Bronchial epithelial cell (primary cell): ENCODE measurements at regions not wholly inside any gene's neighbourhood (a gene's known extent, or its start where the extent isn't known, plus 50 kb on each side); places are given as distances from the start of the nearest gene placed in this dataset.

Source experiments
- DNase-seq: peaks from one replicate; pipeline ENCODE4 v3.0.0-alpha.2; 2010; ENCODE audit warnings: low read depth
- FAIRE-seq: peaks from 2 replicates; lab custom pipeline; 2011; peaks lifted over from hg19 to GRCh38; lab: Jason Lieb, UNC
- H3K27me3 ChIP-seq: 2 replicates; pipeline ENCODE4 v1.5.1; 2011; ENCODE audit warnings: low read length; ENCODE audit not compliant: control insufficient read depth, insufficient read depth
- H3K36me3 ChIP-seq: 2 replicates; pipeline ENCODE4 v1.5.1; 2011; ENCODE audit warnings: low read length; ENCODE audit not compliant: control insufficient read depth, insufficient read depth
- H3K4me3 ChIP-seq: 2 replicates; pipeline ENCODE4 v1.5.1; 2011; ENCODE audit warnings: mild to moderate bottlenecking, low read depth, low read length, control low read depth
- CTCF ChIP-seq: IDR thresholded peaks from 2 replicates; pipeline ENCODE4 v1.5.1; 2011; ENCODE audit warnings: mild to moderate bottlenecking, moderate library complexity, low read length, control low read depth, inconsistent platforms; ENCODE audit not compliant: insufficient read depth, severe bottlenecking

GRCh38 chr3:191808073-191808472, 347.1 kb downstream of the PYDC2 start:
- FAIRE-seq: no peak
- DNase-seq: no peak
- H3K27me3 ChIP-seq: no peaks in the 10 kb centered on the region
- H3K4me3 ChIP-seq: no peak overlapping the region
- no peaks in the 10 kb centered on the region for H3K36me3 ChIP-seq
- TF ChIP-seq CTCF: no peak

- H3K27me3 ChIP-seq: no peaks in the 10 kb centered on the region
- FAIRE-seq: no peak
- no peak for TF ChIP-seq CTCF
- H3K36me3 ChIP-seq: no peaks in the 10 kb centered on the region
- H3K4me3 ChIP-seq: no peak overlapping the region
- no peak for DNase-seq
These were observed 348.5 kb downstream of the PYDC2 start for GRCh38 chr3:191809326-191809949.

- no peak for TF ChIP-seq CTCF
- FAIRE-seq: no peak
These were observed 352.3 kb downstream of the PYDC2 start for GRCh38 chr3:191813245-191813644.

GRCh38 chr3:191848818-191849217, 387.9 kb downstream of the PYDC2 start:
- FAIRE-seq: no peak
- TF ChIP-seq CTCF: no peak
- H3K36me3 ChIP-seq: no peaks in the 10 kb centered on the region

More at GRCh38 chr3:191813245-191813644, 352.3 kb downstream of the PYDC2 start:
- DNase-seq: no peak
- no peak overlapping the region for H3K4me3 ChIP-seq
- no peaks in the 10 kb centered on the region for H3K27me3 ChIP-seq
- H3K36me3 ChIP-seq: no peaks in the 10 kb centered on the region

GRCh38 chr3:191859531-191859930, 398.6 kb downstream of the PYDC2 start:
- DNase-seq (no peak), FAIRE-seq (no peak)
- no peaks in the 10 kb centered on the region for H3K36me3 ChIP-seq
- no peak overlapping the region for H3K4me3 ChIP-seq
- no peak for TF ChIP-seq CTCF
- H3K27me3 ChIP-seq: no peaks in the 10 kb centered on the region

More at GRCh38 chr3:191848818-191849217, 387.9 kb downstream of the PYDC2 start:
- Histone ChIP-seq H3K27me3 (no peaks in the 10 kb centered on the region), H3K4me3 (no peak overlapping the region)
- no peak for DNase-seq
